ENCODE measurements at regions not wholly inside any gene's neighbourhood (a gene's known extent, or its start where the extent isn't known, plus 50 kb on each side); places are given as distances from the start of the nearest gene placed in this dataset.

DNA sequence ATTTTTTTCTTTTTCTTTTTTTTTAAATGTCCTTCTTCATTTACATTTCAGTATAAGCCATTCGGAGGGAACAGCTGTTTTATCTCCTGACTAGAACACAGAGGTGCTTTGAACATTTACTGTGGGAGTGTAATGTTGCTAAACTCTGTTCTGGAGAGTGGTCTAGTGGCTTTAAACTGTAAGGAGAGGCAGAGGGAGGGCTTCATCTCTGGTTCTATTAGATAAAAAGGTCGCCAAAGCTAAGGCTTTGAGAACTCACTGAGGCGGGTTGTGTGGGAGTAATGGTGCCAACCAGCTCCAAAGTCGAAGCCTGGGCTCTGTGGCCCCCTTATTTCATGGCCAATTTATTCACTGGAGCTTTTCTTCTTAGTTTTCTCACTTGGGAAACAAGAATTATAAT is 133.2 kb downstream of the ANXA2 start (continued):
- TF ChIP-seq REST (IDR thresholded peaks at IDR 0.05; ENCODE audit: unreplicated experiment), result no peak

GRCh38 chr15:60265057-60265456 is 132.7 kb downstream of the ANXA2 start:
- Histone ChIP-seq H3K4me3 (no peak overlapping the region), H3F3A (replicated peaks; ENCODE audit: low read depth) (no peaks in the 10 kb centered on the region), H3K9me2 (ENCODE audit: insufficient read depth) (no peaks in the 10 kb centered on the region; the same call in 1 of the 2 replicates), H2AFZ (peak overlapping the region; percentile 77; the same call in 1 of the 2 replicates), H4K20me1 (replicated peaks; ENCODE audit: insufficient read depth) (no peaks in the 10 kb centered on the region), H3K36me3 (ENCODE audit: insufficient read depth) (no peaks in the 10 kb centered on the region), H3K27ac (ENCODE audit: low read depth) (no peak overlapping the region), H3K79me2 (replicated peaks; ENCODE audit: insufficient read depth) (no peaks in the 10 kb centered on the region), H3K4me2 (no peak overlapping the region), H3K4me1 (ENCODE audit: insufficient read depth) (no peaks in the 10 kb centered on the region), H3K27me3 (ENCODE audit: insufficient read depth) (no peaks in the 10 kb centered on the region)
- no peaks in the 10 kb centered on the region for H3K9me3 Mint-ChIP-seq
- ATAC-seq (no peak; the same call in 2 of the 3 replicates), DNase-seq (ENCODE audit: low spot score) (no peak)
- peaks cover 2% of the 10 kb centered on the region for H3K27me3 Mint-ChIP-seq (ENCODE audit: insufficient read depth, low read depth, poor library complexity)
- no peak overlapping the region for H3K27ac Mint-ChIP-seq
- H3K36me3 Mint-ChIP-seq (ENCODE audit: low read depth), result no peaks in the 10 kb centered on the region
- peaks cover 4% of the 10 kb centered on the region; the same call in 2 of the 3 replicates for H3K4me1 Mint-ChIP-seq
- no peak overlapping the region for H3K4me3 Mint-ChIP-seq
- TF ChIP-seq, protein P1, sequence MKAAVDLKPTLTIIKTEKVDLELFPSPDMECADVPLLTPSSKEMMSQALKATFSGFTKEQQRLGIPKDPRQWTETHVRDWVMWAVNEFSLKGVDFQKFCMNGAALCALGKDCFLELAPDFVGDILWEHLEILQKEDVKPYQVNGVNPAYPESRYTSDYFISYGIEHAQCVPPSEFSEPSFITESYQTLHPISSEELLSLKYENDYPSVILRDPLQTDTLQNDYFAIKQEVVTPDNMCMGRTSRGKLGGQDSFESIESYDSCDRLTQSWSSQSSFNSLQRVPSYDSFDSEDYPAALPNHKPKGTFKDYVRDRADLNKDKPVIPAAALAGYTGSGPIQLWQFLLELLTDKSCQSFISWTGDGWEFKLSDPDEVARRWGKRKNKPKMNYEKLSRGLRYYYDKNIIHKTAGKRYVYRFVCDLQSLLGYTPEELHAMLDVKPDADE (IDR thresholded peaks at IDR 0.05), result no peak
- TF ChIP-seq STAT1 (IDR thresholded peaks at IDR 0.05; ENCODE audit: unreplicated experiment) (no peak), NANOG (IDR thresholded peaks at IDR 0.05; ENCODE audit: borderline replicate concordance) (no peak), REST (IDR thresholded peaks at IDR 0.05; ENCODE audit: unreplicated experiment) (no peak), POLR2AphosphoS5 (IDR thresholded peaks at IDR 0.05; ENCODE audit: low read depth) (no peak), CREB1 (CRISPR knock-in tag; IDR thresholded peaks at IDR 0.05; ENCODE audit: low read depth) (no peak), EZH2phosphoT487 (IDR thresholded peaks at IDR 0.05; ENCODE audit: unreplicated experiment) (no peak), ZNF114 (CRISPR knock-in tag; IDR thresholded peaks at IDR 0.05) (no peak)
- TF ChIP-seq, protein P2, sequence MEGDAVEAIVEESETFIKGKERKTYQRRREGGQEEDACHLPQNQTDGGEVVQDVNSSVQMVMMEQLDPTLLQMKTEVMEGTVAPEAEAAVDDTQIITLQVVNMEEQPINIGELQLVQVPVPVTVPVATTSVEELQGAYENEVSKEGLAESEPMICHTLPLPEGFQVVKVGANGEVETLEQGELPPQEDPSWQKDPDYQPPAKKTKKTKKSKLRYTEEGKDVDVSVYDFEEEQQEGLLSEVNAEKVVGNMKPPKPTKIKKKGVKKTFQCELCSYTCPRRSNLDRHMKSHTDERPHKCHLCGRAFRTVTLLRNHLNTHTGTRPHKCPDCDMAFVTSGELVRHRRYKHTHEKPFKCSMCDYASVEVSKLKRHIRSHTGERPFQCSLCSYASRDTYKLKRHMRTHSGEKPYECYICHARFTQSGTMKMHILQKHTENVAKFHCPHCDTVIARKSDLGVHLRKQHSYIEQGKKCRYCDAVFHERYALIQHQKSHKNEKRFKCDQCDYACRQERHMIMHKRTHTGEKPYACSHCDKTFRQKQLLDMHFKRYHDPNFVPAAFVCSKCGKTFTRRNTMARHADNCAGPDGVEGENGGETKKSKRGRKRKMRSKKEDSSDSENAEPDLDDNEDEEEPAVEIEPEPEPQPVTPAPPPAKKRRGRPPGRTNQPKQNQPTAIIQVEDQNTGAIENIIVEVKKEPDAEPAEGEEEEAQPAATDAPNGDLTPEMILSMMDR (conservative IDR thresholded peaks at IDR 0.05; ENCODE audit: low read depth in 2 of 2), result no peak
